ENCODE measurements at regions not wholly inside any gene's neighbourhood (a gene's known extent, or its start where the extent isn't known, plus 50 kb on each side); places are given as distances from the start of the nearest gene placed in this dataset.
"Not testable (repeated sequence)": the region's sequence is repeated elsewhere in the genome, so short reads cannot be mapped to it uniquely, and the experiment has no call there.

- DNase-seq: no peak
Measured at GRCh38 chr2:14417551-14417950, 215.0 kb upstream of the LRATD1 start.

- no peak for DNase-seq
Measured at GRCh38 chr2:14418115-14418514, 214.4 kb upstream of the LRATD1 start.

- DNase-seq: no peak
Measured at GRCh38 chr2:14420851-14421250, 211.7 kb upstream of the LRATD1 start.

GRCh38 chr2:14422426-14422825, 210.1 kb upstream of the LRATD1 start:
- no peak for DNase-seq

GRCh38 chr2:14423145-14423906, 209.2 kb upstream of the LRATD1 start:
- no peak for DNase-seq

GRCh38 chr2:14424478-14425390, 207.8 kb upstream of the LRATD1 start:
- DNase-seq: no peak

GRCh38 chr2:14425869-14426268, 206.6 kb upstream of the LRATD1 start:
- DNase-seq: no peak

GRCh38 chr2:14428056-14428455, 204.5 kb upstream of the LRATD1 start:
- no peak for DNase-seq

GRCh38 chr2:14433946-14434495, 198.5 kb upstream of the LRATD1 start:
- no peak for DNase-seq

GRCh38 chr2:14445670-14446069, 186.8 kb upstream of the LRATD1 start:
- no peak for DNase-seq

GRCh38 chr2:14448340-14448739, 184.2 kb upstream of the LRATD1 start:
- no peak for DNase-seq

GRCh38 chr2:14451312-14451711, 181.2 kb upstream of the LRATD1 start:
- no peak for DNase-seq

GRCh38 chr2:14454202-14454601, 178.3 kb upstream of the LRATD1 start:
- no peak for DNase-seq

GRCh38 chr2:14459786-14460325, 172.7 kb upstream of the LRATD1 start:
- DNase-seq: no peak

- no peak for DNase-seq
Measured at GRCh38 chr2:14475994-14476393, 156.5 kb upstream of the LRATD1 start.

GRCh38 chr2:14479486-14479885, 153.0 kb upstream of the LRATD1 start:
- DNase-seq: no peak

GRCh38 chr2:14480120-14480519, 152.4 kb upstream of the LRATD1 start:
- DNase-seq: no peak

- DNase-seq: no peak
Measured at GRCh38 chr2:14480906-14481305, 151.6 kb upstream of the LRATD1 start.

GRCh38 chr2:14492920-14493503, 139.5 kb upstream of the LRATD1 start:
- DNase-seq: no peak

- DNase-seq: no peak
Measured at GRCh38 chr2:14494759-14495158, 137.8 kb upstream of the LRATD1 start.

- DNase-seq: no peak
Measured at GRCh38 chr2:14501061-14501460, 131.5 kb upstream of the LRATD1 start.

- not testable (repeated sequence) for DNase-seq
Measured at GRCh38 chr2:14506955-14507354, 125.6 kb upstream of the LRATD1 start.

- DNase-seq: no peak
Measured at GRCh38 chr2:14511541-14511940, 121.0 kb upstream of the LRATD1 start.
